ENCODE measurements at regions not wholly inside any gene's neighbourhood (a gene's known extent, or its start where the extent isn't known, plus 50 kb on each side); places are given as distances from the start of the nearest gene placed in this dataset.

DNA sequence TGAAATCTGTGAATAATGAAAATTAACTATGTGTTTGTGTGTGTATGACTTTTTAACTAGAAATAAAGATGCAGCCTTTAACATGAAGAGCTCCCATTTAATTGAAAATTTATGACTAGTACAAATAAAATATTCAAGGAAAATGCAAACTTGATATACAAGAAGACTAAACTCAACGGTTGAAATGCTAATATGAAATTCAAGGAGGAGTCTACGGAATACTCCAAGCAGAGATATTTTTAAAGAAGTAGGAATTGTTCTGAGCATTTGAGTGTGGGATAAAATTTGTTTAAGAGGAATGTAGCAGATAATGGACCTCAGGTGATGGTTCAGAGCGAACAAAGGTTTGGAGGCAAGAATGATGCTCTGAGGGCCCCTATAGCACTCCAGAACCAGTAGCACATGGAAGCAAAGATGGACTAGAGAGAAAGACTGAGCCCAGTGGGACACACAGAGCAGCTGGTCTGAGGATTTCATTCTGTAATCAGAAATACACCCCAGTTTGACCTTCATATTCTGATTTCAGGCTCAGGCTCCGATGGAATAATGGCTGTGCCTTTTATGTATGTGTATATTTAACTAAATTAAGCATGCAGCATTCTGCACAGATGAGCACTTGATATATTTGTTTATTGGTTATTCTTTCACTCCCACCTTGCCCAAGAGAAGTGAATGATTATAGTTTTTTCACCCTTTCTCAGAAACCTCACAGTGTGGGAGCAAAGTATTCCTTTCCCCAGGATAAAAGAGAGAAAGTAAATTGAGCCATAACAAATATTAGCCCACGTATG lies 227.1 kb downstream of the ZPLD1 start:
- BruUV-seq (replicated peaks), result no TSS peak
- no peak overlapping the region for H3K27ac ChIP-seq (ENCODE audit: low read length)
- no peak for TF ChIP-seq TCF7L2 (IDR thresholded peaks at IDR 0.05; ENCODE audit: low read depth, low read length)
- TF ChIP-seq, protein P1, sequence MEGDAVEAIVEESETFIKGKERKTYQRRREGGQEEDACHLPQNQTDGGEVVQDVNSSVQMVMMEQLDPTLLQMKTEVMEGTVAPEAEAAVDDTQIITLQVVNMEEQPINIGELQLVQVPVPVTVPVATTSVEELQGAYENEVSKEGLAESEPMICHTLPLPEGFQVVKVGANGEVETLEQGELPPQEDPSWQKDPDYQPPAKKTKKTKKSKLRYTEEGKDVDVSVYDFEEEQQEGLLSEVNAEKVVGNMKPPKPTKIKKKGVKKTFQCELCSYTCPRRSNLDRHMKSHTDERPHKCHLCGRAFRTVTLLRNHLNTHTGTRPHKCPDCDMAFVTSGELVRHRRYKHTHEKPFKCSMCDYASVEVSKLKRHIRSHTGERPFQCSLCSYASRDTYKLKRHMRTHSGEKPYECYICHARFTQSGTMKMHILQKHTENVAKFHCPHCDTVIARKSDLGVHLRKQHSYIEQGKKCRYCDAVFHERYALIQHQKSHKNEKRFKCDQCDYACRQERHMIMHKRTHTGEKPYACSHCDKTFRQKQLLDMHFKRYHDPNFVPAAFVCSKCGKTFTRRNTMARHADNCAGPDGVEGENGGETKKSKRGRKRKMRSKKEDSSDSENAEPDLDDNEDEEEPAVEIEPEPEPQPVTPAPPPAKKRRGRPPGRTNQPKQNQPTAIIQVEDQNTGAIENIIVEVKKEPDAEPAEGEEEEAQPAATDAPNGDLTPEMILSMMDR (IDR thresholded peaks at IDR 0.05), result no peak
- no peak for TF ChIP-seq REST (IDR thresholded peaks at IDR 0.05; ENCODE audit: insufficient read depth in 1 of 2, low read depth in 2 of 2, low read length in 1 of 2)
- TF ChIP-seq POLR2AphosphoS5 (IDR thresholded peaks at IDR 0.05; ENCODE audit: low read depth, low read length), result no peak
- TF ChIP-seq SIN3A (IDR thresholded peaks at IDR 0.05; ENCODE audit: borderline replicate concordance, insufficient read depth, low read depth, low read length), result no peak
- H3K4me3 ChIP-seq (ENCODE audit: low read depth in 2 of 2, low read length in 2 of 2), result no peak overlapping the region
- no peaks in the 10 kb centered on the region for H3K9me3 ChIP-seq (ENCODE audit: control insufficient read depth, insufficient read depth, low read depth, low read length)
- intact Hi-C loops (cut with micrococcal nuclease; ENCODE audit: unreplicated experiment), result no loop called here
- CTCF ChIA-PET, result no interaction called here
- no peaks in the 10 kb centered on the region for H3K27me3 ChIP-seq (ENCODE audit: control insufficient read depth, insufficient read depth, low read length)
- ATAC-seq (no peak), DNase-seq (ENCODE audit: low read depth, low spot score) (no peak)
- in situ Hi-C loops (cut with HindIII; ENCODE audit: low pct_unique_long_range_greater_than_20kb, low sequenced_read_pairs), result no loop called here
- POLR2A ChIA-PET, result no interaction called here
- no peaks in the 10 kb centered on the region for H3K36me3 ChIP-seq (ENCODE audit: control insufficient read depth, insufficient read depth, low read length)
- no peaks in the 10 kb centered on the region for H3K4me1 ChIP-seq (ENCODE audit: control insufficient read depth, insufficient read depth, low read length)

DNA sequence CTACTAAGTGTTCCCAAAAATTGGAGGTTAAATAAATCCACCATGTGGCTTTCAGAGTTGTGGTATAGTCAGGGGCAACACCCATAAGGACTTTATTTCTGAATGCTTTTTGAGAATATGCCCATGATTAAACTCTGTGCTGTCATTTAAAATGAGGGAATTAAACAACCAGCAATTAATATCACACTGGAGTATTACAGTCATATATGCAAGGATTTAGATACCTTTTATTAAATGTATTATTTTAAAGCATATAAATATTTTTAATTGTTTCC lies 227.6 kb downstream of the ZPLD1 start:
- in situ Hi-C loops (cut with HindIII; ENCODE audit: low pct_unique_long_range_greater_than_20kb, low sequenced_read_pairs), result no loop called here
- no peaks in the 10 kb centered on the region for H3K4me1 ChIP-seq (ENCODE audit: control insufficient read depth, insufficient read depth, low read length)
- ChIA-PET POLR2A (no interaction called here), CTCF (no interaction called here)
- H3K9me3 ChIP-seq (ENCODE audit: control insufficient read depth, insufficient read depth, low read depth, low read length), result no peaks in the 10 kb centered on the region
- no peaks in the 10 kb centered on the region for H3K27me3 ChIP-seq (ENCODE audit: control insufficient read depth, insufficient read depth, low read length)
- H3K36me3 ChIP-seq (ENCODE audit: control insufficient read depth, insufficient read depth, low read length), result no peaks in the 10 kb centered on the region
- BruUV-seq (replicated peaks), result no TSS peak
- TF ChIP-seq POLR2AphosphoS5 (IDR thresholded peaks at IDR 0.05; ENCODE audit: low read depth, low read length) (no peak), SIN3A (IDR thresholded peaks at IDR 0.05; ENCODE audit: borderline replicate concordance, insufficient read depth, low read depth, low read length) (no peak), REST (IDR thresholded peaks at IDR 0.05; ENCODE audit: insufficient read depth in 1 of 2, low read depth in 2 of 2, low read length in 1 of 2) (no peak)
- TF ChIP-seq, protein P1 (IDR thresholded peaks at IDR 0.05), result no peak
- ATAC-seq, result no peak
- H3K4me3 ChIP-seq (ENCODE audit: low read depth in 2 of 2, low read length in 2 of 2), result no peak overlapping the region
- H3K27ac ChIP-seq (ENCODE audit: low read length), result no peak overlapping the region
- intact Hi-C loops (cut with micrococcal nuclease; ENCODE audit: unreplicated experiment), result no loop called here
- DNase-seq (ENCODE audit: low read depth, low spot score), result no peak
